Activated CD4-positive, alpha-beta T cell treated with anti-CD3 and anti-CD28 coated beads, Interleukin-2, amount 50 U/mL, for 24 hours (primary cell): ENCODE measurements at regions not wholly inside any gene's neighbourhood (a gene's known extent, or its start where the extent isn't known, plus 50 kb on each side); places are given as distances from the start of the nearest gene placed in this dataset.
"Not testable (repeated sequence)": the region's sequence is repeated elsewhere in the genome, so short reads cannot be mapped to it uniquely, and the experiment has no call there.

Source experiments
- DNase-seq, 2 donors: peaks; one replicate each; pipeline ENCODE4 v3.0.0-alpha.2; 2020; ENCODE audit warnings: low read depth in 1 of 2, low spot score in 1 of 2

GRCh38 chr16:75983741-75984381 is 257.6 kb upstream of the CPHXL start:
- DNase-seq = no peak

GRCh38 chr16:75987323-75987722 is 261.0 kb upstream of the CPHXL start:
- DNase-seq = no peak

- no peak for DNase-seq
Observed at GRCh38 chr16:75996491-75996890, 270.2 kb upstream of the CPHXL start.

- DNase-seq = no peak
Observed at GRCh38 chr16:75997606-75998005, 271.3 kb upstream of the CPHXL start.

- DNase-seq = no peak
Observed at GRCh38 chr16:76007645-76008044, 269.6 kb upstream of the CNTNAP4 start.

GRCh38 chr16:76023835-76024234 is 253.4 kb upstream of the CNTNAP4 start:
- no peak for DNase-seq

- DNase-seq = no peak
Observed at GRCh38 chr16:76035689-76036088, 241.5 kb upstream of the CNTNAP4 start.

GRCh38 chr16:76038097-76038496 is 239.1 kb upstream of the CNTNAP4 start:
- no peak for DNase-seq

GRCh38 chr16:76052725-76053124 is 224.5 kb upstream of the CNTNAP4 start:
- DNase-seq = no peak

- no peak for DNase-seq
Observed at GRCh38 chr16:76059186-76059585, 218.0 kb upstream of the CNTNAP4 start.

GRCh38 chr16:76059701-76060100 is 217.5 kb upstream of the CNTNAP4 start:
- no peak for DNase-seq

GRCh38 chr16:76071690-76072089 is 205.5 kb upstream of the CNTNAP4 start:
- DNase-seq = no peak

GRCh38 chr16:76081967-76082366 is 195.2 kb upstream of the CNTNAP4 start:
- no peak for DNase-seq

- DNase-seq = no peak
Observed at GRCh38 chr16:76106647-76107046, 170.6 kb upstream of the CNTNAP4 start.

- DNase-seq = no peak
Observed at GRCh38 chr16:76108460-76108859, 168.7 kb upstream of the CNTNAP4 start.

GRCh38 chr16:76114681-76115080 is 162.5 kb upstream of the CNTNAP4 start:
- no peak for DNase-seq

- DNase-seq = no peak
Observed at GRCh38 chr16:76118344-76118743, 158.9 kb upstream of the CNTNAP4 start.

- no peak for DNase-seq
Observed at GRCh38 chr16:76121636-76122035, 155.6 kb upstream of the CNTNAP4 start.

GRCh38 chr16:76123966-76124365 is 153.2 kb upstream of the CNTNAP4 start:
- DNase-seq = no peak

- no peak for DNase-seq
Observed at GRCh38 chr16:76125871-76126270, 151.3 kb upstream of the CNTNAP4 start.

GRCh38 chr16:76138056-76138455 is 139.1 kb upstream of the CNTNAP4 start:
- not testable (repeated sequence) for DNase-seq

GRCh38 chr16:76157629-76158028 is 119.6 kb upstream of the CNTNAP4 start:
- DNase-seq = no peak

- DNase-seq = no peak
Observed at GRCh38 chr16:76162046-76162445, 115.2 kb upstream of the CNTNAP4 start.
